GM21390 (cell line): ENCODE measurements at regions not wholly inside any gene's neighbourhood (a gene's known extent, or its start where the extent isn't known, plus 50 kb on each side); places are given as distances from the start of the nearest gene placed in this dataset.

Experiments used
- ATAC-seq: cut with Tn5 transposase; IDR thresholded peaks from one replicate; pipeline ENCODE4 v1.9.1; 2021; ENCODE audit not compliant: unreplicated experiment

DNA sequence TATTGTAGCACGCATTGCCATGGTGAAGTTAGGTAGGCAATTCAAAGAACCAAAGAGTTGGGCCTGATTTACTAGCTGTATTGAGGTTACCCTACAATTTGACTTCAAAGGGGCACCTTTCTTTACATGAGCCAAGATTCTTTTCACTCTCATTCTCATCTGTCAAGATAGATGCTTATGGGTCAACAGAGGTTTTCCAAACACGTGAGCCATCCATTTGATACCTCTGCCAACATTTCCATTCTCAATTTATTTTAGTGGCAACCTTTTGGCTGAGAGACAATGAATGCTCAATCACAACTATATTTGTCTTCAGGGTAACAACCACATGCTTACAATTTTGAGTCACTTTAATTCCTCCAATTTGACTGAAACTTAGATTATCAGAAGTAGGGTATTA, 370.6 kb upstream of the CDH20 start:
- no peak for ATAC-seq

GRCh38 chr18:60965856-60966255, 367.4 kb upstream of the CDH20 start:
- no peak for ATAC-seq

DNA sequence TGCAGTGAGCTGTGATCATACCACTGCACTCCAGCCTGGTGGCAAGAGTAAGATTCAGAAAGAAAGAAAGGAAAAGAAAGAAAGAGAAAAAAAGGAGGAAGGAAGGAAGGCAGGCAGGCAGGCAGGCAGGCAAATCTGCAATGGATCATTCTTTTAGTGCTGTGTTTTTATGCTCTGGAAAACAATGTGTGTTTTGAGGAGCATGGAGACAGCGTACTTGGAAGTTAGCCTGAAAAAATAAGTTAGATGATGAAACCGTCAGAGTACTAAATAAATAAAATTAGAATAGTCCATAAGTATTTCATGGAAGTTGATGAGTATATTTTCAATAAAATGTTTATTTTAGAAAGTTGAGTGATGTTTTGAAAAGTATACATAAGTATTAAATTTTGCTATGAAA, 366.4 kb upstream of the CDH20 start:
- ATAC-seq = no peak

DNA sequence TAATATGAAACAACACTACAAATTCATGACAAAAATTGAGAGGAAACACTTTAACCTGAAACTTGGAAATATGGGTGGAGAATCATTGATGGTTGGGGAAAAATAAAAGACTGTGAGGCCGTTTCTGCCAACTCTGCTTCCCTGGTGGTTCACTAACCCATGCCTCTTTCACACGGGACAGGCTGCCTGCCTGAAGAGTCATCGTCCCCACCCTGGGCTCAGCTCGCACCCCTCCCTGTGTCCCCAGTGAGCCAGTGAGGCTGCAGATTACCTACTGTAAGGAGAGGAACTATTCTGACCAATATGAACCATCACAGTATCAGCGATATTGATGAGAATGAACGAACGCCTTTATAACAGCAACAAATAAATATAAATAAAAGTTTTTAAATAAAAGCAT, 357.8 kb upstream of the CDH20 start:
- ATAC-seq = no peak

GRCh38 chr18:60976976-60977375, 356.3 kb upstream of the CDH20 start:
- ATAC-seq = no peak

GRCh38 chr18:60978338-60978737, 354.9 kb upstream of the CDH20 start:
- ATAC-seq = no peak

DNA sequence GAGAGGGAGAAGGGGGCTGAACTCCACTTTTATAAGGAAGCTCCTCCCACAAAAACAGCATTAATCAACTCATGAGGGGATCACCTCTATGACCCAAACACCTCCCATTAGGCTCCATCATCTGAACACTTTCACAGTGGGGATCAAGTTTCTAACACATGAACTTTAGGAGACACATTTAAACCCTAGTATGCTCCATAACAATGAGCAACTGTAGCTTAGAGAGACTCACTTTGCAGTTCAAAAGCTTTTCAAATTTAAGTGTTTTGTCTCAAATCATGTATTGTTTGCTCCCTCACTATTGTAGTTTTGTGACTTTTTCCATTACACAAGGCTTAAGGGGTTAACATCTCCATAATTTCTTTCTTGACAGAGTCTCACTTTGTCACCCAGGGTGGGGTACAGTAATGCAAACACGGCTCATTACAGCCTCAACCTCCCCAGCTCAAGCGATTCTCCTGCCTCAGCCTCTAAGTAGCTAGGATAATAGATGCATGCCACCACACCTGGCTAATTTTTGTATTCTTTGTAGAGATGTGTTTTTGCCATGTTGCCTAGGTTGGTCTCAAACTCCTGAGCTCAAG, 352.7 kb upstream of the CDH20 start:
- ATAC-seq = no peak

GRCh38 chr18:60981682-60982328, 351.4 kb upstream of the CDH20 start:
- no peak for ATAC-seq

DNA sequence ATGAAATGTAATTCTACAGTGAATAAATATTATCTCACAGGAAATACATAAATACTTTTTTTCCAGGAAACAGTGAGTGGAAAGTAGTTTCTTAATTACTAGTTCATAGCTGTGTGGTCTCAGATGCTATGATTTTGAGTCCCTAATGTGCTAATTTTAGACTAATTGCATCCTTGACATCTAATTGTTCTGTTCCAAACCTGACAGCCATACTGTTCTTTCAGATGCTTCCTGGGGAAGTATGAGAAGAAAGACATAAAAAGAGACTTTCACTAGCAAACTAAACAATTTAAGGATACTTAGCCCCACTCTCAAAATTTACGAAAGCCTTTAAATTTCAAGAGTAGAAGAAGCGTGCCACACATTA, 350.9 kb upstream of the CDH20 start:
- ATAC-seq = no peak

- no peak for ATAC-seq
Observed at GRCh38 chr18:60982928-60983327, 350.3 kb upstream of the CDH20 start.

DNA sequence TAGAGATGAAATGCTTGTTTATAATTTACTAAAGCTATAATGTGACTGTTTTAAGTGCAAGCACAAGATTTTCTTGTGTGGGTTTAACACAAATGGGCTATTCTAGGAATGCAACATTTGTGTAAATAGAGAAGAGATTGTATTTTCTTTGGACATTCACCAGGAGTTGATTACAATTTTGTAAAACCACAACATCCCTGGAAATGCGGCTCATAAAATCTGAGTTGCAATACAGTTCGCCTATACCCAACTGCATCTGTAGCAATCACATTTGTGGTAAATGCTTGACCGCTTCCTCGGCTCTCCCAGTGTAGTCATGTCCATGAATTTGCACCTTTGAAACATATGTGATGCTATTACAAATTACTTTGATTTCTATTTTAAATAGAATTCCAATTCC, 348.7 kb upstream of the CDH20 start:
- ATAC-seq = no peak

- no peak for ATAC-seq
Observed at GRCh38 chr18:60987963-60988362, 345.3 kb upstream of the CDH20 start.

DNA sequence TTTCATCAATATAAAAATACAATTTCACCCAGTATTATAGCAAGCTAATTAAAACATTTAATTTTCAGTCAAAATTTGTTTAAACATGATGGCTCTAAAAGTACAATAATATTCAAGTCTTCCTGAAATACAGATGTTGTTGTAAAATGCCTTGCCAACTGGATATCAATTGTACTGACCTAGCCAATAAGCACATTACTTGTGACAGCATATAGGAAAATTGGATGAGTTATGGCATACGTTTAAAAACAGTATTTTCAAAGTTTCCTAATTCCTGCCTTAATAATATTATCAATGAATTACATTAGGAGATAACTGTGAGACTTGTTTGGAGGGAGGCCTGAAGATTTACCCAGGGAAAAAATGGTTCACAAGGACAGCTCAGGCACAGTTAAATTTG, 336.9 kb upstream of the CDH20 start:
- ATAC-seq = no peak

DNA sequence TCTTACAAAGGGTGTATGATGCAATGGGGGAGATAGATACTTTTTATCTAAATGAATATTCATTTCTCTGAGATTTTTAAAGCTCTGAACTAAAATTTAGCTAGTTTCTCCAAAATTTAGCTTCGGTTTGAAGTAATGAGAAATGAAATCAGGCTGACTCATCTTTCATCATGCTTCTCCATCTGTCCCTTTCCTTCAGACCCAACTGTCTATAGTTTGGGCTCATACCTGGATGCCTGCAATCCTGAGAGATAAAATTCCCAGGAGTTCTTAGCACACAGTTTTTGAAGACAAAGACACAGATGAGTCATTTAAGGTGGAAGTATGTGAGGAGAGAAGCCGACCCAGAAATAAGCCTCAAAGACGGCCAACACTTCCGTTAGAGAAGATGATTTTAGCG, 336.4 kb upstream of the CDH20 start:
- no peak for ATAC-seq

DNA sequence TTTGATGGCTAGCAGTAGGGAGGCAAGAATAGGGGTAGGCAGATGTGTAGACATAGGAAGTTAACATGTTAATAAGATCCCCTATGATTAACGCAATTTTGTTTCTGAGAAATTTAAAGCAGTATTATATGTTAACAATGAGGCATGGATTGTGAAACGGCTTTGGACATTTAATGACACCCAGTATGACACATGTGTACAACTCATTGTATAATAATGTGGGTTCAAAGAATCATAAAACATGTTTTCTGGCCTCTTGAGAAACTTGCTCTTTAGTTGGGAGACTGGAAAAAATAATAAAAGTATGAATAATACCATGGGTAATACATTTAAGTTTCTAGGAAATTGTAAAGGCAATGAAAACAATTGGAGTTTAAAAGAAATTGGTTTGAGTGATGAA, 332.1 kb upstream of the CDH20 start:
- no peak for ATAC-seq

DNA sequence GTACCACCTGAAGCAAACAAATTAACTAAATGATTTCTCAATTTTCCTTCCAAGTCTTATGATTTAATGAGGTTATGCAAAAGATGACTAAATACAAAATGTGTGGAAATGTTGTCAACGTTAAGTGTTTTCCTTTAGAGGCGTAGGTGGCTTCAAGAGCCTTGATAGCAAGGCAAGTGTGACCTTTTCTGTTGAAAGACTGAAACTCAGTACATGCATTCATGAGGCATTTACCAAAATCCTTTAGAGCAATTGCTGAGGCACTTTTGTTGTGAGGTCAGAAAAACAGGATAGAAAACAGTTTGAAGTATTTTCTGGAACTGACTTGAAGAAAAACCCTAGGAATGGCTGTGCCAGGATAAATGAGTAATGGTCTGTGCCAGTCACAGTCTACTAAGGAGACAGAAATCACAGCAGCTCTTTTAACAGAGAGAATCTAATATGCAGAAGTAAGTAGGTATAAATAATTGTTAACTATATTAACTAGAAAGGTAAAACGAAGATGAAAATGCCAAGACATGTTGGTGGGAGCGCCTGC, 326.5 kb upstream of the CDH20 start:
- no peak for ATAC-seq

DNA sequence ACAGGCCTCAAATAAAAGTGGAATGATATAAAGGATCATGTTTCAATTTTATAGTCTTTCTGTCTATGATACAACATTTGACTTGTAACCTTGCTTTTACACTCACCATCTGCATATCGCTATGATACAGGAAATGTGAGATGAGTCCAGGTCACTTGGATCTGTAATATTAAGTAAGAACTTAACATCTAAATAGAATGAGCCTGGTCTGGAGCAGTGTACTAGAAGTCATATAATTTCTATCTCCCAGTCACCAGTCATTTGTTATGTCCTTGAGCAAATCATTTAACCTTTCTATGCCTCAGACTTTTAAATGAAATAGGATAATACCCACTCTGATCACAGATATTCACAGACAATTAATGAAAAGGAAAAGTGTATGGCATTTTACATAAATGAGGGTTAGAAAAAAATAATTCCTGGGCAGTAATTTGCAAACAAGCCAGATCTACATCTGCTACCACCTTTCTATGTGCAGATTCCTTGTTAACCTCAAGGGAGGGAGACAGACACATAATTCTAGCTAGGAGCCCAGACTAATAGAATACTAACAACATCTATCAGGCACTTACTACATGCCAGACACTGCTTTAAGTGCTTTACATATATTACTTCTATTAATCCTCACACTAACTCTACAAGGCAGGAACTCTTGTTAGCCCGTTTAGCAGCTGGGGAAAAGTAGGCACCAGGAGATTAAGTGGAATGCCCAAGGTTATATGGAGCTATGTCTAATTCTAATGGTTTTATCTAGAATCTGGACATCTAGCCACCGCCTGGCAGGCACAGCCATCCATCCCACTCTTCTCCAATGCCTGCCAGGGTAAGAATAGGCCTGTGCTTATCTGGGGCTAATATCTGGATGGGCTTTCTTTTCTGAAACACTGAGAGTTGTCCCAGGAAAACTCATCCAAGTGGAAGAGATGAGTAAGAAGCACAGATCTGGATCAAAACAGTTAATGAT, 313.6 kb upstream of the CDH20 start:
- no peak for ATAC-seq

GRCh38 chr18:61025596-61025995, 307.6 kb upstream of the CDH20 start:
- ATAC-seq = no peak

- ATAC-seq = no peak
Observed at GRCh38 chr18:61031626-61032025, 301.6 kb upstream of the CDH20 start.

- ATAC-seq = no peak
Observed at GRCh38 chr18:61034580-61034979, 298.6 kb upstream of the CDH20 start.

DNA sequence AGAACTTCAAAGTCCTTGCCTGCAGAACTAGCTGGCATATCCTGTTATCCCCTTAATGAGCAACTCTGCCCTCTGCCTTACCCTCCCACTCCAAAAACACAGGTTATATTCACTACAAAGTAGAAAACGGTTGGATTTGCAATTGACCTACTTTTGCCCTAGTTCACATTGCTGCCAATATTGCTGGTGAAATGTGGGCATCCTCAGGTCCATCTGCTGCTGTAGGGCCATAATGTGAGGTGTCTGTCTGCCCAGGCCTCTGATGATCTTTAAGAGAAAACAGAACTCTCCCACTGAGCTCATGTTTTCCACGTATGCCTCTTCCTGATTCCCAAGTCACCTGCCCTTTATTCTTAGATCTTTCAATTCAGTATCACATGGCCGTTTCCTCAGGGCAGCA, 294.0 kb upstream of the CDH20 start:
- ATAC-seq = no peak

DNA sequence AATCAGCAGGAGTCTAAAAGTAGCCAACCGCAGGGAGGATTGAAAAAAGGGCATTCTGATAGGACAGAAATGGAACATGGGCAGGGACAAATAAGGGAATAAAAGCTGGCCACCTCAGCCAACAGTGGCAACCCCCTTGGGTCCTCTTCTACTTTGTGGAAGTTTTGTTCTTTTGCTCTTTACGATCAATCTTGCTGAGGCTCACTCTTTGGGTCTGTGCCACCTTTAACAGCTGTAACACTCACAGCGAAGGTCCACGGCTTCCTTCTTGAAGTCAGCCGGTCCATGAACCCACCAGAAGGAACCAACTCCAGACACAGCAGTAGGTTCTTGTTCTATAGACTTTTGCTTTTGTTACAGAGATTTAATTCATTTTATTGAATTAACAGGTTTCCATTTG, 285.4 kb upstream of the CDH20 start:
- ATAC-seq = no peak
